Lower lobe of right lung (tissue), 2 donors: ENCODE measurements at regions not wholly inside any gene's neighbourhood (a gene's known extent, or its start where the extent isn't known, plus 50 kb on each side); places are given as distances from the start of the nearest gene placed in this dataset.

Experiments used
- ATAC-seq, 2 donors: fragments of 200-7000 bp; cut with Tn5 transposase; one replicate each; pipeline ENCODE4 v1.9.1; 2020 to 2022; ENCODE audit warnings: mild to moderate bottlenecking in 2 of 2, moderate library complexity in 2 of 2
- DNase-seq: peaks from one replicate; pipeline ENCODE4 v3.0.0-alpha.2; 2020
- H3K27ac ChIP-seq: fragments of 200-600 bp; one replicate; pipeline ENCODE4 v1.8.0; 2022
- H3K27me3 ChIP-seq: fragments of 200-600 bp; one replicate; pipeline ENCODE4 v1.8.0; 2022; ENCODE audit warnings: low read depth
- H3K36me3 ChIP-seq: fragments of 200-600 bp; one replicate; pipeline ENCODE4 v1.8.0; 2022; ENCODE audit warnings: mild to moderate bottlenecking
- H3K4me1 ChIP-seq: fragments of 200-600 bp; one replicate; pipeline ENCODE4 v1.8.0; 2022
- H3K4me3 ChIP-seq: fragments of 200-600 bp; one replicate; pipeline ENCODE4 v1.8.0; 2022; ENCODE audit warnings: mild to moderate bottlenecking
- H3K9me3 ChIP-seq: fragments of 200-600 bp; one replicate; pipeline ENCODE4 v1.8.0; 2022
- CTCF ChIP-seq: fragments of 200-600 bp; IDR thresholded peaks from one replicate; pipeline ENCODE4 v1.8.0; 2022; ENCODE audit warnings: antibody characterized with exemption, mild to moderate bottlenecking
- intact Hi-C: fragments of 100-400 bp; cut with DNase I; formaldehyde crosslinking; loops from one replicate; pipeline ENCODE4 v1.11.0; 2022
- donor health status: DM: no; HTN: yes; CAD: no; lungs with severe emphysema.

GRCh38 chr7:24368161-24368560, 84.2 kb downstream of the NPY start:
- no peaks in the 10 kb centered on the region for H3K36me3 ChIP-seq
- ATAC-seq (no peak), DNase-seq (no peak)
- H3K27ac ChIP-seq = no peak overlapping the region
- intact Hi-C loops = no loop called here
- no peak for TF ChIP-seq CTCF
- H3K4me3 ChIP-seq = no peak overlapping the region
- H3K4me1 ChIP-seq = no peaks in the 10 kb centered on the region
- no peaks in the 10 kb centered on the region for H3K27me3 ChIP-seq
- H3K9me3 ChIP-seq = no peaks in the 10 kb centered on the region

- TF ChIP-seq CTCF = no peak
- no peak for ATAC-seq
- Histone ChIP-seq H3K9me3 (no peaks in the 10 kb centered on the region), H3K27ac (no peak overlapping the region), H3K27me3 (no peaks in the 10 kb centered on the region), H3K4me1 (no peaks in the 10 kb centered on the region), H3K4me3 (no peak overlapping the region), H3K36me3 (no peaks in the 10 kb centered on the region)
- DNase-seq = no peak
- intact Hi-C loops = no loop called here
Measured at GRCh38 chr7:24370541-24370940, 86.6 kb downstream of the NPY start.

GRCh38 chr7:24372961-24373955, 89.3 kb downstream of the NPY start:
- DNase-seq (no peak), ATAC-seq (no peak)
- no peaks in the 10 kb centered on the region for H3K9me3 ChIP-seq
- H3K36me3 ChIP-seq = no peaks in the 10 kb centered on the region
- intact Hi-C loops = no loop called here
- no peak overlapping the region for H3K27ac ChIP-seq
- H3K4me3 ChIP-seq = no peak overlapping the region
- H3K4me1 ChIP-seq = no peaks in the 10 kb centered on the region
- no peak for TF ChIP-seq CTCF
- no peaks in the 10 kb centered on the region for H3K27me3 ChIP-seq

- intact Hi-C loops = no loop called here
- Histone ChIP-seq H3K4me3 (no peak overlapping the region), H3K27me3 (no peaks in the 10 kb centered on the region), H3K36me3 (no peaks in the 10 kb centered on the region), H3K4me1 (no peaks in the 10 kb centered on the region), H3K9me3 (no peaks in the 10 kb centered on the region), H3K27ac (no peak overlapping the region)
- no peak for TF ChIP-seq CTCF
- DNase-seq (peak; percentile 57), ATAC-seq (peak; percentile 84 to 87)
Measured at GRCh38 chr7:24378871-24379616, 95.1 kb downstream of the NPY start.

GRCh38 chr7:24381894-24382505, 98.0 kb downstream of the NPY start:
- ATAC-seq (no peak), DNase-seq (no peak)
- Histone ChIP-seq H3K36me3 (no peaks in the 10 kb centered on the region), H3K27me3 (no peaks in the 10 kb centered on the region), H3K27ac (no peak overlapping the region), H3K9me3 (no peaks in the 10 kb centered on the region), H3K4me1 (no peaks in the 10 kb centered on the region), H3K4me3 (no peak overlapping the region)
- intact Hi-C loops = no loop called here
- TF ChIP-seq CTCF = peak; percentile 28
